GM06990 (cell line): ENCODE measurements at regions not wholly inside any gene's neighbourhood (a gene's known extent, or its start where the extent isn't known, plus 50 kb on each side); places are given as distances from the start of the nearest gene placed in this dataset.

Experiments used
- DNase-seq: peaks from one replicate; pipeline ENCODE4 v3.0.0-alpha.2; 2011; ENCODE audit not compliant: insufficient read length; ENCODE audit errors: extremely low read depth
- H3K27me3 ChIP-seq: replicated peaks from 2 replicates; pipeline ENCODE4 v1.6.0; 2011; ENCODE audit warnings: low read length; ENCODE audit not compliant: control insufficient read depth, insufficient read depth
- H3K36me3 ChIP-seq: 2 replicates; pipeline ENCODE4 v1.5.1; 2011; ENCODE audit warnings: low read length; ENCODE audit not compliant: control insufficient read depth, insufficient read depth
- H3K4me3 ChIP-seq: replicated peaks from 2 replicates; pipeline ENCODE4 v1.5.1; 2011; ENCODE audit warnings: low read depth, mild to moderate bottlenecking, control low read depth, low read length
- TF ChIP-seq, protein P1 (sequence below): IDR thresholded peaks from 2 replicates; pipeline ENCODE4 v1.5.1; 2011; ENCODE audit warnings: low read length, control low read depth, mild to moderate bottlenecking, inconsistent platforms; ENCODE audit not compliant: insufficient read depth, poor library complexity, severe bottlenecking

DNA sequence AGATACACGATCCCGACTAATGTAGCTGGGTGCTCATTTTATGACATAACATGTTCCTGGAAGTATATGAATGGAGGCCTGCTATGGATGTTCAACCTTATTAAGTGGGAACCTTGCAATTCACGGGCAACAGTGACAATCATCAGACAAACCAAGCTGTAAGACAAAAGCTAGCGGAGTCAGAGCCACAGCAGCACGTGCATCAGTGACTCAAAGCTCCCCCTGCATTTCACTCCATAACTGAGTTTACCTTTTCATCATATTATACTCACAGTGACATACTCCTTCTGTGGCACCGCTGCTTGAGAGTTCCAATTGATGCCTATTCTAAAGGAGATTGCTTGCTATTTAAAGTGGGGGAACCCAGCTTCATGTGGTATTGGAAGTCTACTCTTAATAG, 176.0 kb upstream of the PITRM1 start:
- no peak overlapping the region for H3K4me3 ChIP-seq
- TF ChIP-seq, protein P1, sequence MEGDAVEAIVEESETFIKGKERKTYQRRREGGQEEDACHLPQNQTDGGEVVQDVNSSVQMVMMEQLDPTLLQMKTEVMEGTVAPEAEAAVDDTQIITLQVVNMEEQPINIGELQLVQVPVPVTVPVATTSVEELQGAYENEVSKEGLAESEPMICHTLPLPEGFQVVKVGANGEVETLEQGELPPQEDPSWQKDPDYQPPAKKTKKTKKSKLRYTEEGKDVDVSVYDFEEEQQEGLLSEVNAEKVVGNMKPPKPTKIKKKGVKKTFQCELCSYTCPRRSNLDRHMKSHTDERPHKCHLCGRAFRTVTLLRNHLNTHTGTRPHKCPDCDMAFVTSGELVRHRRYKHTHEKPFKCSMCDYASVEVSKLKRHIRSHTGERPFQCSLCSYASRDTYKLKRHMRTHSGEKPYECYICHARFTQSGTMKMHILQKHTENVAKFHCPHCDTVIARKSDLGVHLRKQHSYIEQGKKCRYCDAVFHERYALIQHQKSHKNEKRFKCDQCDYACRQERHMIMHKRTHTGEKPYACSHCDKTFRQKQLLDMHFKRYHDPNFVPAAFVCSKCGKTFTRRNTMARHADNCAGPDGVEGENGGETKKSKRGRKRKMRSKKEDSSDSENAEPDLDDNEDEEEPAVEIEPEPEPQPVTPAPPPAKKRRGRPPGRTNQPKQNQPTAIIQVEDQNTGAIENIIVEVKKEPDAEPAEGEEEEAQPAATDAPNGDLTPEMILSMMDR: no peak
- H3K36me3 ChIP-seq: no peaks in the 10 kb centered on the region
- DNase-seq: no peak
- H3K27me3 ChIP-seq: no peaks in the 10 kb centered on the region; the same call in 1 of the 2 replicates

DNA sequence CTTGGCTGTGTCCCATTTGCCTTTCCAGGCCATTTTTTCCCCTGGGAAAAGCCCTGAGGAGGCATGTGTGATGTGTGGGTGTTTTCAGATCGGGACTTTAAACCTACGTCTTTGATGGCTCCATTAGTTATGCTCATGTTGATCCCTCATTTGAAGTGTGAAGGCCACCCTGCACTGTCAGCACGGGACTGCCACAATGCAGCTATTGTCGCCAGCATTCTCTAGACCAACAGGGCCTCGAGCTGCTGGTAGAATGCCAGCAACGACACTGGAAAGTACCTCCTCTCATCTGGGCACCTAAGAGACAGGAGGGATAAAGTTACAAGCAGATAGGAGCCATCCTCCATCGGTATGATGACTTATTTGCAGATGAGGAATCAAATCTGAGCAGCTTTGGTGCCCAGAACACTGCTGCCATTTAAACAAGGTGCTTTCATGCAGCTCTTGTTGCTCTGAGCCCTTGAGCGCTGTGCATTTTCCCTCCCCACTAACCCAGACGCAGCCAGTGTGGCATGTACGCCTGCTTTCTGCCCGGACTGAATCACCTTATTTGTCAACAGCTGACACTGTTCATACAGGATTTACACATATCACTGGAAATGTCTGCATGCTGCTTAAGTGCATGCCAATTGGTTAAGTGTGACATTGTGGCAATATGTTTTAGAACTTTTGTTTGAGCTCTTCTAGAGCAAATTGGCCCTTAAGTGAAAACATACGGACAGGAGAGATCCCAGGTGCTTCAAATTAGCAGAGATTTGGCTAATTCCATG, 175.0 kb upstream of the PITRM1 start:
- TF ChIP-seq, protein P1: no peak
- H3K4me3 ChIP-seq: no peak overlapping the region
- H3K36me3 ChIP-seq: no peaks in the 10 kb centered on the region
- H3K27me3 ChIP-seq: no peaks in the 10 kb centered on the region; the same call in 1 of the 2 replicates
- no peak for DNase-seq

DNA sequence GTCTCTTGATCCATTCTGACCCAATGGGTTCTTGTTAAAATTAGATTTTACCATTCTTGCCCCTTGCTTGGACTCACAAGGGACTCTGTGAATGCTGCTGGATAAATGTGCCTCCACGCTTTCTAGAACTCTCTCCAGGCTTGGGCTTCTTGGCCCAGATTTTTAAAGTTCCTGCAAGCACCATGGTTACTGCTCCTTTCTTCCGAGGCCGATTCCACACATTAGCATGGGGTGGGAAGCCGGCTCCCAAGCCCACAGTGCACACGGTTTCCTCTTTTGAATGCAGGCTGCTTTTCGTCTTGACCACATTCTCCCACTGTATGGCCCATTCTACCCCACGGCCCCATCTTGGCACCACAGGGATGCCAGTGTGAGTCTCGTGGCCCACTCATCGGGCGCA, 174.3 kb upstream of the PITRM1 start:
- Histone ChIP-seq H3K4me3 (no peak overlapping the region), H3K27me3 (no peaks in the 10 kb centered on the region; the same call in 1 of the 2 replicates), H3K36me3 (no peaks in the 10 kb centered on the region)
- TF ChIP-seq, protein P1: no peak
- DNase-seq: no peak

DNA sequence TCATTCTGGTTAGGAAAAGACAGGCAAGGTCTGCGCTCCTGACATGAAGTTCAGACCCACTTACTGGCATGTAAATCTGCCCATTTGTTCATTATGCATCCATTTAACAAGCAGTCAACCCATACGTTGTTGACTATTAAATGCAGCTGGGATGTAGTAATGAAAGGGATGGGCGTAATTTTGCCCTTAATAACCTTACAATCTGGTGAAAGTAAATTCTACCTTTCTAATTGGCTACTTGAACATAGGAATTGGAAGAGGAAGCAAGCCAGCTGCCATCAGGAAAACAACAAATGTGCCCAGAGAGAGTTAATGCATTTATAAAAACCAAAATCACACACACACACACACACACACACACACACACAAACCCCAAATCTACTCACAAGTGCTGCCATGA, 170.2 kb upstream of the PITRM1 start:
- TF ChIP-seq, protein P1: no peak
- Histone ChIP-seq H3K4me3 (no peak overlapping the region), H3K27me3 (no peaks in the 10 kb centered on the region; the same call in 1 of the 2 replicates), H3K36me3 (no peaks in the 10 kb centered on the region)
- DNase-seq: no peak

DNA sequence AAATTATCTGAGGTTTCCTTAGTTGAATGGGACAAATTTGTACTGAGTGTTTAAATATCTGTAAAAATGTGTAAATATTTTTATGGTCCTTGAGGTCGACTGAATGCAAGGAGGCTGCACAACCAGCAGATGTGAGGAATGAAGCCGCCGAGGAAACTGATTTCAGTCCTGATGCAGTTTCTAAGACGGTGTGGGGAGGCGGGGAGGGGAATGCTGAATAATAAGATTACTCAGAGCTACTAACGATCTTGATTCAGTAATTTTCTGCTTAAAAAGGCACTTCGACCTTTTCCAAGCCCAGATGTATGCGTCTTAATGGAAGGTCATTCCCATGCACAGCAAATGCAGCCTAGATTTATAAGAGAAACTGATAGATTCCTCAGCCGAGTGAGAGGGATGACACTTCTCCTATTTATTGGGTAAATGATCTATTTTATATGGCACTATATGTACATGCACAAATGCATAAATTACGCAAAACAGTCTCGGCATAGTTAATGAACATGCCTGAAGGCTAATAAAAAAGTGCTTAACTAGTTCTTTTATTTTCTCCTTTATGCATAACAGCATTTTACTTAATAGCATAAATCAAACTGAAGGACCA, 167.6 kb upstream of the PITRM1 start:
- H3K4me3 ChIP-seq: no peak overlapping the region
- H3K36me3 ChIP-seq: no peaks in the 10 kb centered on the region
- TF ChIP-seq, protein P1: no peak
- no peak for DNase-seq
- no peaks in the 10 kb centered on the region for H3K27me3 ChIP-seq
